ENCODE measurements at regions not wholly inside any gene's neighbourhood (a gene's known extent, or its start where the extent isn't known, plus 50 kb on each side); places are given as distances from the start of the nearest gene placed in this dataset.

- H4K20me1 ChIP-seq (replicated peaks in 1 of 2; ENCODE audit: control insufficient read depth in 1 of 2, insufficient read depth in 2 of 2, low read length in 2 of 2): no peaks in the 10 kb centered on the region
- TF ChIP-seq CBX8 (IDR thresholded peaks at IDR 0.05; ENCODE audit: borderline replicate concordance, low read depth, low read length): no peak
- no peak for TF ChIP-seq KDM4A (IDR thresholded peaks at IDR 0.05; ENCODE audit: low read depth, low read length, severe bottlenecking)
- TF ChIP-seq RXRA (IDR thresholded peaks at IDR 0.05; ENCODE audit: insufficient read depth, low read depth, low read length): no peak
- TF ChIP-seq SUZ12 (IDR thresholded peaks at IDR 0.05; ENCODE audit: low read length): no peak
These were observed 139.8 kb upstream of the DLX2 start for GRCh38 chr2:172242471-172242870.

More at GRCh38 chr2:172242471-172242870, 139.8 kb upstream of the DLX2 start:
- Histone ChIP-seq H2AFZ (ENCODE audit: low read length) (no peak overlapping the region), H3K4ac (replicated peaks; ENCODE audit: insufficient read length, low read depth, low read length) (no peak overlapping the region), H2BK12ac (ENCODE audit: low read depth, low read length) (no peak overlapping the region), H3K14ac (ENCODE audit: insufficient read length) (no peak overlapping the region), H3K9ac (replicated peaks in 1 of 4; ENCODE audit: extremely low read depth in 1 of 4, low read depth in 3 of 4, low read length in 3 of 4) (no peak overlapping the region), H2BK120ac (replicated peaks; ENCODE audit: low read depth, low read length) (no peak overlapping the region), H3K23ac (ENCODE audit: insufficient read length) (no peak overlapping the region), H3K79me1 (ENCODE audit: low read depth, low read length) (no peaks in the 10 kb centered on the region), H3K9me3 (ENCODE audit: insufficient read depth in 2 of 2, low read depth in 1 of 2, low read length in 1 of 2) (no peaks in the 10 kb centered on the region), H4K91ac (replicated peaks; ENCODE audit: insufficient read length, low read length) (no peak overlapping the region), H2BK15ac (ENCODE audit: low read length) (no peak overlapping the region), H4K8ac (ENCODE audit: extremely low read depth, insufficient read depth, low read length) (no peak overlapping the region), H4K5ac (ENCODE audit: insufficient read length, low read depth, low read length) (no peak overlapping the region), H3K27me3 (replicated peaks in 1 of 4; ENCODE audit: control insufficient read depth in 3 of 4, extremely low read depth in 1 of 4, insufficient read depth in 3 of 4, low read length in 3 of 4) (no peaks in the 10 kb centered on the region; a peak in 2 of 7 replicates), H3K4me1 (replicated peaks in 1 of 4; ENCODE audit: control insufficient read depth in 3 of 4, insufficient read depth in 4 of 4, low read length in 3 of 4) (peaks cover 0 to 5% (median 0%) of the 10 kb centered on the region in 4 experiments; a peak in 1 of 7 replicates), H3K36me3 (ENCODE audit: control insufficient read depth in 2 of 4, insufficient read depth in 4 of 4, low read length in 3 of 4) (no peaks in the 10 kb centered on the region), H3K56ac (replicated peaks; ENCODE audit: insufficient read length, low read depth, low read length) (no peak overlapping the region), H2AK5ac (ENCODE audit: low read depth, low read length) (no peak overlapping the region), H3K27ac (ENCODE audit: low read depth, low read length) (no peak overlapping the region), H3K18ac (ENCODE audit: extremely low read depth, low read length) (no peak overlapping the region), H3K4me2 (ENCODE audit: insufficient read depth in 1 of 2, low read depth in 2 of 2, low read length in 2 of 2) (no peak overlapping the region), H2BK20ac (ENCODE audit: low read length) (no peak overlapping the region), H3K23me2 (ENCODE audit: low read depth, low read length) (no peaks in the 10 kb centered on the region), H2BK5ac (ENCODE audit: low read depth, low read length) (no peak overlapping the region), H3K4me3 (ENCODE audit: extremely low read depth in 1 of 4, insufficient read depth in 2 of 4, low read depth in 3 of 4, low read length in 4 of 4) (no peak overlapping the region), H3K79me2 (ENCODE audit: control insufficient read depth in 1 of 2, insufficient read depth in 2 of 2, low read length in 2 of 2) (no peaks in the 10 kb centered on the region)
- DNase-seq (ENCODE audit: low read depth in 1 of 2, low spot score in 2 of 2) (no peak), FAIRE-seq (no peak)
- 100% methylated on average over 1 of the region's 1 CpG; no CpG with 5 or more reads in 1 of the 2 experiments for WGBS, 2 experiments (ENCODE audit: extremely low coverage in 1 of 2, insufficient coverage in 1 of 2, insufficient read length in 1 of 2, insufficient replicate concordance in 2 of 2, low coverage in 1 of 2, low lambda C conversion rate in 2 of 2, missing lambda C conversion rate in 1 of 2)
- POLR2A ChIA-PET (ENCODE audit: partially characterized antibody): interaction anchor here (0.6 kb wide), 1 partner anchor 187 kb away, joined by 4 read pairs; no protein-coding TSS in a partner anchor
- CTCF ChIA-PET (ENCODE audit: partially characterized antibody): no interaction called here
